NOMO-1 treated with DMSO at 0.1 percent for 48 hours (cell line): ENCODE measurements at regions not wholly inside any gene's neighbourhood (a gene's known extent, or its start where the extent isn't known, plus 50 kb on each side); places are given as distances from the start of the nearest gene placed in this dataset.
A peak's percentile ranks its signal among the peaks of the same experiment; 100 is the strongest.
"Not testable (repeated sequence)": the region's sequence is repeated elsewhere in the genome, so short reads cannot be mapped to it uniquely, and the experiment has no call there.

Source experiments
- DNase-seq: peaks from one replicate; lab custom pipeline; 2025; ENCODE audit not compliant: unreplicated experiment; lab: John Stamatoyannopoulos, UW

DNA sequence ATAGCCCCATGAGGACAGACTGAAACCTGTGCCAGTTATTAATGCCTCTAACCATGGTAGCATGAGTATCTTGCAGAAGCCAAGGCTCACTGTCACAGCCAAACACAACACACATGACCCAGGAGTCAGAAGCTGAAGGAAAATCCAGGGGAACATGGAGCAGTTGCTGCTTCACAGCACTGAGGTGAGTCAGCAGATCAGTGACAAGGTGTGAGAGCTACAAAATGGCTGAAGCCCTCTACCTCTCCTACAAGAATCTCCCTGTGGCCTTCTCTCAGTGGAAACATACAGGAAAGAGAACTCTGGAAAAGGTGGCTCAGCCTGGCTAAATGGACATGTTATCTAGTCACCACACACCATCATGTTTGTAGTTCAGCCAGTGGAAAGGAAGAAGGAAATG lies 93.5 kb downstream of the NAB1 start:
- DNase-seq = no peak

DNA sequence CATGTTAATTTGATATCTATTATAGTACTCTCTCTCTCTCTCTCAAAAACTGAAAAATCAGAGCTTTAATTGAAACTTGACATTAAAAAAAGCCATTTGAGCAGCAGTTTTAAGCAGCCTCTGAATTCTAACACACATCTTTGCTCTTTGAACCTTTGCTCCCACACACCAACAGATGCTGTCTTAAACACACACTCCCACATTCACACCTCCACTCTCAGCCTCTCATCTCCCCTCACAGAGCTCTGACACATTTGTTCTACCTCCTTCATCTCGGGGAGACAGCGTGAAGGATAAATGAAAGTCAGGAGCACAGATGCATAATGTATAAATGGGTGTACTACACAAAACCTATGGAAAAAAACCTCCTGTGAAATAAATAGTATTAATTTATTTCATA lies 95.2 kb downstream of the NAB1 start:
- no peak for DNase-seq

- no peak for DNase-seq
Measured at GRCh38 chr2:190746971-190747761, 98.3 kb downstream of the NAB1 start.

DNA sequence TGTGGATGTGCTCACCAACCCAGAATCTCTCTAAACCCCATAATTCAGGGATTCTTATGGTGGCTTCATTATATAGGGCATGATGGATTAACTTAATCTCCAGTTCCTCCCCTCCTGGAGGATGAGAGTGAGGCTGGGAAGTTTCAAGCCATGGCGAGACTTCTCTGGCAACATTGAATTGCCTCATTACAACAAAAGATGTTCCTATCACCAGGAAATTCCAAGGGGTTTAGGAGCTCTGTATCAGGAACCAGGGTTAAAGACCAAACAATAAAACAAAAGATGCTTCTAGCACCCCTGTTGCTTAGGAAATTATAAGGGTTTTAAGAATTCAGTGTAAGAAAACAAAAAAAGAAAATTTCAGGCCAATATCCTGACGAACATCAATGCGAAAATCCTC lies 100.1 kb downstream of the NAB1 start:
- DNase-seq = no peak

- no peak for DNase-seq
Measured at GRCh38 chr2:190755772-190756415, 107.0 kb downstream of the NAB1 start.

GRCh38 chr2:190759749-190760213 lies 110.9 kb downstream of the NAB1 start:
- peak; percentile 71 for DNase-seq

GRCh38 chr2:190760353-190761150 lies 111.7 kb downstream of the NAB1 start:
- not testable (repeated sequence) for DNase-seq

DNA sequence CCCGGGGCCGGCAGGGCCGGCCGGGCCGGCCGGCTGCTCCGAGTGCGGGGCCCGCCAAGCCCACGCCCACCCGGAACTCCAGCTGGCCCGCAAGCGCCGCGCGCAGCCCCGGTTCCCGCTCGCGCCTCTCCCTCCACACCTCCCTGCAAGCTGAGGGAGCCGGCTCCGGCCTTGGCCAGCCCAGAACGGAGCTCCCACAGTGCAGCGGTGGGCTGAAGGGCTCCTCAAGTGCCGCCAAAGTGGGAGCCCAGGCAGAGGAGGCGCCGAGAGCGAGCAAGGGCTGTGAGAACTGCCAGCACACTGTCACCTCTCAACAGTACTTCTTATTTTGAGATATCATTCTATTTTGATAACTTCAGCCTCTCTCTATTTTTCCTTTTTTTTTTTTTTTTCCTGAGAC lies 112.3 kb downstream of the NAB1 start:
- DNase-seq = not testable (repeated sequence)

GRCh38 chr2:190762566-190762965 lies 113.7 kb downstream of the NAB1 start:
- DNase-seq = no peak

GRCh38 chr2:190763100-190763499 lies 114.2 kb downstream of the NAB1 start:
- no peak for DNase-seq

GRCh38 chr2:190763901-190764514 lies 115.1 kb downstream of the NAB1 start:
- DNase-seq = no peak

DNA sequence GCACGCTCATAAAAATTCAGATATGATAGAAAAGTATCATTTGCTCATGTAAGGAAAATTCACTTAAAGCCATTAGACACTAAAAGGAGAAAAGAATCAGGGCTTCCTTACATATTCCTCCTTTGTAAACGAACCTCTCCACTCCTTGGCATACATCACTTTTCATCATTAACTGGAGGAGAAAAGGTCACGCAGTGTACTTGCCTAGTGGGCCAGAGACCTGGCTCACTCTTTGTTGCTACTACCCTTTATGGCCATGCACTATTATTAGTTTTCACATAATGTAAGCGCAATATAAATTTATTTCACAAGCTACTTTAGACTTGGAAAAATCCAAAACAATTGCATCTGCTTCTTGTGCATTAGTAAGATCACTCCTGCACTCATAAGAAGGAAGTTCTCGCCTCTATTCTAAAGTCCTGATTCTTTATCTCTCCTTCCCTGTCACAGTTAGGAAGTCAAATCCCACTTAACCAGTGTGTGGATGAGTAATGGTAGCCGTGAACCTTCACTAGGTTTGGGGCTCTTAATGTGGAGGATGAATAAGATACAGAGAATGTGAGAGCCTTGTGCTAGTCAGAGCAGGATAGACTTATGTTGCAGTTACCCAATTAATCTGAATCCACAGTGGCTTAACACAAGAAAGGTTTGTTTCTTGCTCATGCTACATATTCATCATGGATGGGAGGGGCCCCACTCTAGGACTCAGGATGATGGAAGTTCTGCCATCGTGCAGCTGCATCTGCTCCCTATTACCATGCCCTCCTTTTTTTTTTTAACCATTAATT lies 115.0 kb upstream of the GLS start:
- DNase-seq = no peak

- DNase-seq = no peak
Measured at GRCh38 chr2:190766174-190766572, 114.4 kb upstream of the GLS start.

DNA sequence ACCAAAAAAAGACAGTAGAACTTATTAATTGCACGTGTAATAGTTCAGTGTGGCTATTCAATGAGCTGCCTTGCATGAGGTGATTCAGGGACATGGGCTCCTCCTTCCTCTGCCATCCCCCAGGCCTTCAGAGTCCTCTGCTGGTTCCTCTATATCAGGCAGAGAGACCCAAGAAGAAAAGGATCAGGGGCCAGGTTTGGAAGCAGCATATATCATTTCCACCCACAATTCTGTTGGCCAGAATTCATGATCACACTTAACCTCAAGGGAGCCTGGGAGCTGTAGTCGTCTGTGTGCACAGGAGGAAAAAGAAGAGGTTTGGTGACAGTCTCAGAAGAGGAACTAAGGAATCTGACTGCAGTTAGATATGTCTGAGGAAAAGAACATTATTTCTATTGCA lies 114.0 kb upstream of the GLS start:
- peak; percentile 36 for DNase-seq

- no peak for DNase-seq
Measured at GRCh38 chr2:190767821-190768220, 112.8 kb upstream of the GLS start.

DNA sequence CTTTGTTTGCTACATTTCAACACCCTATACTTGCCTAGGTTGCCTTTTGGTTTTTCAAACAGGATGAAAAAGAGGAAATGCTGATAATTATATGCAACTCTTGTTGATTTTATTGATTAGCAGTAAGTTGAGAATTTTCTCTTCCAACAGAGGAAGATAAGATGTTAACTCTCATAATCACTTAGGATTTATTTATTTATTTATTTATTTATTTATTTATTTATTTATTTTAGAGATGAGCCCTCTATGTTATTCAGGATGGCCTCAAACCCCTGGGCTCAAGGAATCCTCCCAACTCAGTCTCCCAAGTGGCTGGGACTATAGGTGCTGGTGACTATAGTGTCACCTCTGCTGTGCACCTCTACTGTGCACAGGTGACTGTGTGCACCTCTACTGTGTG lies 111.4 kb upstream of the GLS start:
- DNase-seq = no peak

DNA sequence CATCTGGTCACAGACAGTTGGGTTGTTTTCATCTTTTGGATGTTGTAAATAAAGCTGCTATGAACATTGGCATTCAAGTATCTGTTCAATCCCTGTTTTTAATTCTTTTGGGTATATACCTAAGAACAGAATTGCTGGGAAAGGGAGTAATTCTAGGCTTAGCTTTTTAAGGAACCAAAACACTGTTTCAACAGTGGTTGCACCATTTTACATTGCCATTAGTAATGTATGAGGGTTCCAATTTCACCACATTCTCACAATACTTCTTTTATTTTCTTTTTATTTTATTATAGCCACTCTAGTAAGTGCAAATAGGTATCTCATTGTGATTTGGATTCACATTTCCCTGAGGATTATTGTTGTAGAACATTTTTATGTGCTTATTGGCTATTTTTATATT lies 108.9 kb upstream of the GLS start:
- no peak for DNase-seq

- DNase-seq = no peak
Measured at GRCh38 chr2:190780594-190780993, 100.0 kb upstream of the GLS start.

GRCh38 chr2:190781604-190782198 lies 98.9 kb upstream of the GLS start:
- peak; percentile 67 for DNase-seq

DNA sequence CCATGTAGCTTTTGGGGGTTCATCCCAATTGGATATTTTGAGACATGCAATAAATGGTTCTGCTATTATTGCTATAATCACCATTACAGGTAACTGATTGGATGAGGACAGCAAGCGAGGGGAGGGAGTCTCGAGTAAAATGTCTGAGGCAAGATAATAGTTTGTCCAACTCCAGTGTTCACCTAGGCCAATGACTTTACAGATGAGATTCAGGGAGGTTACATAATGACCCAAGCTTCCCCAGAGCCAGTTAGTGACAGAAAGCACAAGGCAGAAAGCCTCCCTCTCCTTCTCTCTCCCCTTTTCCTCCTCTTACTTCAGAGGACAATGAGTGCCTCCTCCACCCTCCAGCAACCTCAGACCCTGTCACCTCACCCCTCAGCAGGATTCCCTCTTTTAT lies 98.4 kb upstream of the GLS start:
- DNase-seq = no peak
